Naive thymus-derived CD8-positive, alpha-beta T cell (primary cell): ENCODE measurements at regions not wholly inside any gene's neighbourhood (a gene's known extent, or its start where the extent isn't known, plus 50 kb on each side); places are given as distances from the start of the nearest gene placed in this dataset.
"Not testable (repeated sequence)": the region's sequence is repeated elsewhere in the genome, so short reads cannot be mapped to it uniquely, and the experiment has no call there.

ENCODE experiments used
- ATAC-seq, 2 donors: fragments of 150-1000 bp; cut with Tn5 transposase in 1 of 2; sonication (Bioruptor Pico), chemical (Tn5 transposase) in 1 of 2; 1 replicate in 1 of 2; 2 replicates in 1 of 2; pipeline ENCODE4 v1.10.0; 2021; ENCODE audit warnings: mild to moderate bottlenecking in 2 of 2, moderate library complexity in 2 of 2
- POLR2A ChIA-PET: fragments of 350-600 bp; sonication (Branson Sonifier 250); formaldehyde crosslinking; loops from one replicate; lab custom pipeline; 2021; ENCODE audit warnings: antibody characterized with exemption; lab: Charles Lee
- DNase-seq, 10 donors: peaks; one replicate each; pipeline versions ENCODE4 v3.0.0 to v3.0.0-alpha.2; 2020 to 2022
- H3K27ac Mint-ChIP-seq, 10 donors: one replicate each; pipeline ENCODE4 v1.8.0; 2020 to 2022; ENCODE audit warnings: mild to moderate bottlenecking in 10 of 10, mixed read lengths in 10 of 10, moderate library complexity in 4 of 10, inconsistent platforms in 1 of 10
- H3K27me3 Mint-ChIP-seq, 5 donors: one replicate each; pipeline ENCODE4 v1.8.0; 2021 to 2022; ENCODE audit warnings: mixed read lengths in 5 of 5
- H3K36me3 Mint-ChIP-seq, 3 donors: one replicate each; pipeline ENCODE4 v1.8.0; 2020 to 2022; ENCODE audit warnings: mixed read lengths in 3 of 3, mild to moderate bottlenecking in 2 of 3, inconsistent platforms in 1 of 3
- H3K4me1 Mint-ChIP-seq, 4 donors: one replicate each; pipeline ENCODE4 v1.8.0; 2021 to 2022; ENCODE audit warnings: mixed read lengths in 4 of 4
- H3K4me3 Mint-ChIP-seq, 10 donors: one replicate each; pipeline ENCODE4 v1.8.0; 2020 to 2022; ENCODE audit warnings: mild to moderate bottlenecking in 10 of 10, mixed read lengths in 10 of 10, moderate library complexity in 6 of 10, inconsistent platforms in 1 of 10
- H3K9me3 Mint-ChIP-seq, 9 donors: one replicate each; pipeline ENCODE4 v1.8.0; 2020 to 2022; ENCODE audit warnings: mixed read lengths in 9 of 9, mild to moderate bottlenecking in 3 of 9, inconsistent platforms in 1 of 9, moderate library complexity in 1 of 9

- POLR2A ChIA-PET: no interaction called here
- DNase-seq: no peak
Measured at GRCh38 chr18:46237891-46238290, 133.7 kb downstream of the HAUS1 start.

GRCh38 chr18:46239549-46239948 lies 135.4 kb downstream of the HAUS1 start:
- peaks cover 0 to 29% (median 8%) of the 10 kb centered on the region in 3 donors for H3K36me3 Mint-ChIP-seq
- H3K27me3 Mint-ChIP-seq: no peaks in the 10 kb centered on the region
- H3K4me1 Mint-ChIP-seq: peaks cover 13 to 53% (median 37%) of the 10 kb centered on the region in 4 donors
- H3K9me3 Mint-ChIP-seq: no peaks in the 10 kb centered on the region
- DNase-seq: no peak
- H3K4me3 Mint-ChIP-seq: no peak overlapping the region
- ATAC-seq: no peak
- POLR2A ChIA-PET: no interaction called here
- peak overlapping the region in 6 of 10 donors; percentile 0 to 75 (median 40) for H3K27ac Mint-ChIP-seq

More at GRCh38 chr18:46237891-46238290, 133.7 kb downstream of the HAUS1 start:
- Mint-ChIP-seq H3K9me3 (no peaks in the 10 kb centered on the region), H3K27ac (no peak overlapping the region), H3K36me3 (peaks cover 0 to 31% (median 8%) of the 10 kb centered on the region in 3 donors), H3K27me3 (no peaks in the 10 kb centered on the region), H3K4me3 (no peak overlapping the region), H3K4me1 (peaks cover 14 to 59% (median 36%) of the 10 kb centered on the region in 4 donors)
- no peak for ATAC-seq

GRCh38 chr18:46239998-46240397 lies 135.8 kb downstream of the HAUS1 start:
- H3K27ac Mint-ChIP-seq: peak overlapping the region in 6 of 10 donors; percentile 0 to 75 (median 45)
- POLR2A ChIA-PET: no interaction called here
- no peak overlapping the region for H3K4me3 Mint-ChIP-seq
- no peaks in the 10 kb centered on the region for H3K9me3 Mint-ChIP-seq
- ATAC-seq (no peak), DNase-seq (no peak)
- peaks cover 9 to 53% (median 32%) of the 10 kb centered on the region in 4 donors for H3K4me1 Mint-ChIP-seq
- H3K36me3 Mint-ChIP-seq: peaks cover 0 to 28% (median 8%) of the 10 kb centered on the region in 3 donors
- no peaks in the 10 kb centered on the region for H3K27me3 Mint-ChIP-seq

GRCh38 chr18:46241393-46241792 lies 137.2 kb downstream of the HAUS1 start:
- ATAC-seq, H3K27me3 Mint-ChIP-seq, DNase-seq, H3K4me3 Mint-ChIP-seq, H3K27ac Mint-ChIP-seq, H3K9me3 Mint-ChIP-seq, POLR2A ChIA-PET: not testable (repeated sequence)
- Mint-ChIP-seq H3K4me1 (peaks cover 7 to 52% (median 32%) of the 10 kb centered on the region in 4 donors), H3K36me3 (peaks cover 0 to 23% (median 8%) of the 10 kb centered on the region in 3 donors)

GRCh38 chr18:46242183-46242582 lies 138.0 kb downstream of the HAUS1 start:
- Mint-ChIP-seq H3K27ac (peak overlapping the region in 2 of 10 donors; percentile 2 to 62), H3K9me3 (no peaks in the 10 kb centered on the region), H3K36me3 (peaks cover 0 to 17% (median 7%) of the 10 kb centered on the region in 3 donors), H3K27me3 (no peaks in the 10 kb centered on the region), H3K4me3 (no peak overlapping the region), H3K4me1 (peaks cover 7 to 51% (median 32%) of the 10 kb centered on the region in 4 donors)
- ATAC-seq (no peak), DNase-seq (no peak)
- POLR2A ChIA-PET: no interaction called here

- no peak for DNase-seq
- H3K36me3 Mint-ChIP-seq: peaks cover 0 to 11% (median 10%) of the 10 kb centered on the region in 3 donors
- H3K27ac Mint-ChIP-seq: peak overlapping the region in 3 of 10 donors; percentile 1 to 62 (median 22)
- H3K4me1 Mint-ChIP-seq: peaks cover 8 to 53% (median 35%) of the 10 kb centered on the region in 4 donors
- no peaks in the 10 kb centered on the region for H3K9me3 Mint-ChIP-seq
- no peak for ATAC-seq
- H3K27me3 Mint-ChIP-seq: no peaks in the 10 kb centered on the region
- POLR2A ChIA-PET: no interaction called here
- H3K4me3 Mint-ChIP-seq: no peak overlapping the region
Measured at GRCh38 chr18:46243095-46243494, 138.9 kb downstream of the HAUS1 start.

- H3K4me1 Mint-ChIP-seq: peaks cover 10 to 57% (median 40%) of the 10 kb centered on the region in 4 donors
- no peaks in the 10 kb centered on the region for H3K9me3 Mint-ChIP-seq
- no peaks in the 10 kb centered on the region for H3K27me3 Mint-ChIP-seq
- H3K36me3 Mint-ChIP-seq: peaks cover 0 to 13% (median 10%) of the 10 kb centered on the region in 3 donors
- ATAC-seq: no peak
- POLR2A ChIA-PET: no interaction called here
- peak overlapping the region in 5 of 10 donors; percentile 28 to 74 (median 59) for H3K27ac Mint-ChIP-seq
- no peak overlapping the region for H3K4me3 Mint-ChIP-seq
- no peak for DNase-seq
Measured at GRCh38 chr18:46243673-46244072, 139.5 kb downstream of the HAUS1 start.

- H3K9me3 Mint-ChIP-seq: peaks cover 0 to 1% (median 0%) of the 10 kb centered on the region in 9 donors
- H3K27me3 Mint-ChIP-seq: no peaks in the 10 kb centered on the region
- POLR2A ChIA-PET: interaction anchor here (0.7 kb wide), 1 partner anchor 7 kb away, joined by 3 read pairs; no protein-coding TSS in a partner anchor
- DNase-seq: no peak
- H3K27ac Mint-ChIP-seq: peak overlapping the region; percentile 22 to 98 (median 56)
- H3K4me3 Mint-ChIP-seq: no peak overlapping the region
- peaks cover 0 to 10% (median 2%) of the 10 kb centered on the region in 3 donors for H3K36me3 Mint-ChIP-seq
- H3K4me1 Mint-ChIP-seq: peaks cover 24 to 61% (median 53%) of the 10 kb centered on the region in 4 donors
- no peak for ATAC-seq
Measured at GRCh38 chr18:46246101-46246500, 141.9 kb downstream of the HAUS1 start.

GRCh38 chr18:46247942-46248341 lies 143.8 kb downstream of the HAUS1 start:
- ATAC-seq (no peak), DNase-seq (no peak)
- H3K27ac Mint-ChIP-seq: peak overlapping the region; percentile 79 to 99 (median 92)
- H3K4me1 Mint-ChIP-seq: peaks cover 25 to 66% (median 57%) of the 10 kb centered on the region in 4 donors
- POLR2A ChIA-PET: interaction anchor here (0.5 kb wide), 1 partner anchor 95 kb away, joined by 4 read pairs; no protein-coding TSS in a partner anchor
- no peaks in the 10 kb centered on the region for H3K27me3 Mint-ChIP-seq
- H3K4me3 Mint-ChIP-seq: peak overlapping the region in 5 of 10 donors; percentile 3 to 45 (median 13)
- H3K36me3 Mint-ChIP-seq: peaks cover 0 to 6% (median 2%) of the 10 kb centered on the region in 3 donors
- peaks cover 0 to 1% (median 0%) of the 10 kb centered on the region in 9 donors for H3K9me3 Mint-ChIP-seq

- peaks cover 0 to 24% (median 19%) of the 10 kb centered on the region in 3 donors for H3K36me3 Mint-ChIP-seq
- peak in 9 of 10 donors; percentile 20 to 74 (median 56) for DNase-seq
- H3K4me1 Mint-ChIP-seq: peaks cover 27 to 64% (median 56%) of the 10 kb centered on the region in 4 donors
Measured at GRCh38 chr18:46250084-46250811, 146.1 kb downstream of the HAUS1 start.

GRCh38 chr18:46250812-46251173 lies 146.6 kb downstream of the HAUS1 start:
- no peak for ATAC-seq

More at GRCh38 chr18:46250084-46250811, 146.1 kb downstream of the HAUS1 start:
- Mint-ChIP-seq H3K27me3 (no peaks in the 10 kb centered on the region), H3K4me3 (peak overlapping the region; percentile 67 to 89 (median 86)), H3K27ac (peak overlapping the region; percentile 94 to 99 (median 96)), H3K9me3 (peaks cover 0 to 1% (median 0%) of the 10 kb centered on the region in 9 donors)
- POLR2A ChIA-PET: interaction anchor here (0.6 to 1.5 kb wide), 2 partner anchors 20 to 77 kb away, joined by 3 to 6 read pairs; a partner anchor contains a TSS
- peak; percentile 95 to 97 for ATAC-seq

GRCh38 chr18:46252759-46253158 lies 148.6 kb downstream of the HAUS1 start:
- peaks cover 27 to 59% (median 54%) of the 10 kb centered on the region in 4 donors for H3K4me1 Mint-ChIP-seq
- peaks cover 0 to 1% (median 0%) of the 10 kb centered on the region in 9 donors for H3K9me3 Mint-ChIP-seq
- ATAC-seq (no peak), DNase-seq (no peak)
- H3K27ac Mint-ChIP-seq: peak overlapping the region in 6 of 10 donors; percentile 34 to 90 (median 68)
- POLR2A ChIA-PET: no interaction called here
- peaks cover 0 to 49% (median 26%) of the 10 kb centered on the region in 3 donors for H3K36me3 Mint-ChIP-seq
- H3K27me3 Mint-ChIP-seq: no peaks in the 10 kb centered on the region
- no peak overlapping the region for H3K4me3 Mint-ChIP-seq

More at GRCh38 chr18:46250812-46251173, 146.6 kb downstream of the HAUS1 start:
- POLR2A ChIA-PET: interaction anchor here (0.6 to 1.5 kb wide), 2 partner anchors 20 to 78 kb away, joined by 3 to 6 read pairs; a partner anchor contains a TSS
- peaks cover 27 to 62% (median 54%) of the 10 kb centered on the region in 4 donors for H3K4me1 Mint-ChIP-seq
- H3K36me3 Mint-ChIP-seq: peaks cover 0 to 30% (median 19%) of the 10 kb centered on the region in 3 donors
- H3K27me3 Mint-ChIP-seq: no peaks in the 10 kb centered on the region
- H3K27ac Mint-ChIP-seq: peak overlapping the region; percentile 94 to 99 (median 96)
- DNase-seq: no peak
- H3K4me3 Mint-ChIP-seq: peak overlapping the region; percentile 67 to 89 (median 86)
- H3K9me3 Mint-ChIP-seq: peaks cover 0 to 1% (median 0%) of the 10 kb centered on the region in 9 donors
